GM23338 (cell line): ENCODE measurements at regions not wholly inside any gene's neighbourhood (a gene's known extent, or its start where the extent isn't known, plus 50 kb on each side); places are given as distances from the start of the nearest gene placed in this dataset.

Experiments used
- ATAC-seq: fragments of 200-7000 bp; cut with Tn5 transposase; 3 replicates; pipeline ENCODE4 v1.9.1; 2020
- DNase-seq: peaks from one replicate; pipeline ENCODE4 v3.0.0-alpha.2; 2015; ENCODE audit warnings: low spot score
- H2AFZ ChIP-seq: fragments of 200-600 bp; sonication (generic); 2 replicates; pipeline ENCODE4 v1.8.0; 2016; ENCODE audit warnings: antibody characterized with exemption, mild to moderate bottlenecking, moderate library complexity
- H3F3A ChIP-seq: fragments of 200-600 bp; sonication (generic); replicated peaks from 2 replicates; pipeline ENCODE4 v1.8.0; 2017; ENCODE audit warnings: antibody characterized with exemption, mixed run types, low read depth
- H3K27ac ChIP-seq: fragments of 200-600 bp; sonication (generic); 2 replicates; pipeline ENCODE4 v1.6.1; 2016; ENCODE audit warnings: low read depth
- H3K27me3 ChIP-seq: fragments of 200-600 bp; sonication (generic); 2 replicates; pipeline ENCODE4 v1.8.0; 2016; ENCODE audit warnings: mild to moderate bottlenecking, mixed run types, moderate library complexity; ENCODE audit not compliant: insufficient read depth
- H3K36me3 ChIP-seq: fragments of 200-600 bp; sonication (generic); 2 replicates; pipeline ENCODE4 v1.8.0; 2016; ENCODE audit warnings: mild to moderate bottlenecking; ENCODE audit not compliant: insufficient read depth
- H3K4me1 ChIP-seq: fragments of 200-600 bp; sonication (generic); 2 replicates; pipeline ENCODE4 v1.8.0; 2016; ENCODE audit warnings: mild to moderate bottlenecking, moderate library complexity; ENCODE audit not compliant: insufficient read depth
- H3K4me2 ChIP-seq: fragments of 200-600 bp; sonication (generic); 2 replicates; pipeline ENCODE4 v1.7.1; 2017; ENCODE audit warnings: mixed run types
- H3K4me3 ChIP-seq: fragments of 200-600 bp; sonication (generic); 2 replicates; pipeline ENCODE4 v1.6.1; 2016; ENCODE audit warnings: mixed run types
- H3K79me2 ChIP-seq: fragments of 200-600 bp; sonication (generic); replicated peaks from 2 replicates; pipeline ENCODE4 v1.8.0; 2017; ENCODE audit warnings: mild to moderate bottlenecking; ENCODE audit not compliant: insufficient read depth
- H3K9me2 ChIP-seq: fragments of 200-600 bp; sonication (generic); 2 replicates; pipeline ENCODE4 v1.8.0; 2017; ENCODE audit not compliant: insufficient read depth
- H4K20me1 ChIP-seq: fragments of 200-600 bp; sonication (generic); replicated peaks from 2 replicates; pipeline ENCODE4 v1.8.0; 2017; ENCODE audit warnings: mild to moderate bottlenecking; ENCODE audit not compliant: insufficient read depth
- H3K27ac Mint-ChIP-seq: 2 replicates; pipeline ENCODE4 v1.8.0; 2020; ENCODE audit warnings: inconsistent platforms, mild to moderate bottlenecking, moderate library complexity, mixed read lengths
- H3K27me3 Mint-ChIP-seq: 3 replicates; pipeline ENCODE4 v1.8.0; 2022; ENCODE audit warnings: low read depth, mild to moderate bottlenecking, moderate library complexity, mixed read lengths, inconsistent platforms; ENCODE audit not compliant: insufficient read depth, poor library complexity
- H3K36me3 Mint-ChIP-seq: 3 replicates; pipeline ENCODE4 v1.8.0; 2021; ENCODE audit warnings: low read depth, mild to moderate bottlenecking, inconsistent platforms, moderate library complexity, mixed read lengths
- H3K4me1 Mint-ChIP-seq: 3 replicates; pipeline ENCODE4 v1.8.0; 2020; ENCODE audit warnings: mild to moderate bottlenecking, inconsistent platforms, mixed read lengths
- H3K4me3 Mint-ChIP-seq: 3 replicates; pipeline ENCODE4 v1.8.0; 2021; ENCODE audit warnings: moderate library complexity, mild to moderate bottlenecking, inconsistent platforms, mixed read lengths
- H3K9me3 Mint-ChIP-seq: 3 replicates; pipeline ENCODE4 v1.8.0; 2020; ENCODE audit warnings: moderate library complexity, mild to moderate bottlenecking, inconsistent platforms, mixed read lengths
- ETS1 ChIP-seq: IDR thresholded peaks from 2 replicates; pipeline ENCODE4 v1.6.1; 2016; ENCODE audit warnings: antibody characterized with exemption
- EZH2 ChIP-seq: fragments of 200-600 bp; sonication (generic); IDR thresholded peaks from one replicate; pipeline ENCODE4 v1.8.0; 2017; ENCODE audit warnings: antibody characterized with exemption, mild to moderate bottlenecking, low read depth; ENCODE audit not compliant: unreplicated experiment
- EZH2phosphoT487 ChIP-seq: fragments of 200-600 bp; sonication (generic); IDR thresholded peaks from one replicate; pipeline ENCODE4 v1.8.1; 2018; ENCODE audit warnings: antibody characterized with exemption; ENCODE audit not compliant: unreplicated experiment
- JUNB ChIP-seq: IDR thresholded peaks from one replicate; pipeline ENCODE4 v1.6.1; 2016; ENCODE audit warnings: antibody characterized with exemption; ENCODE audit not compliant: unreplicated experiment
- NANOG ChIP-seq: IDR thresholded peaks from 2 replicates; pipeline ENCODE4 v1.6.1; 2016; ENCODE audit warnings: antibody characterized with exemption, borderline replicate concordance
- POLR2AphosphoS5 ChIP-seq: IDR thresholded peaks from 2 replicates; pipeline ENCODE4 v1.6.1; 2016; ENCODE audit warnings: antibody characterized with exemption, low read depth
- REST ChIP-seq: IDR thresholded peaks from one replicate; pipeline ENCODE4 v1.6.1; 2018; ENCODE audit warnings: antibody characterized with exemption; ENCODE audit not compliant: unreplicated experiment
- STAT1 ChIP-seq: IDR thresholded peaks from one replicate; pipeline ENCODE4 v1.6.1; 2016; ENCODE audit warnings: antibody characterized with exemption; ENCODE audit not compliant: unreplicated experiment
- ZNF114 ChIP-seq: fragments of 250-450 bp; sonication (Bioruptor Pico); IDR thresholded peaks from 2 replicates; pipeline ENCODE4 v1.5.0; 2020; ENCODE audit warnings: mild to moderate bottlenecking, moderate library complexity
- ZNF331 ChIP-seq: fragments of 250-450 bp; sonication (Bioruptor Pico); IDR thresholded peaks from 2 replicates; pipeline ENCODE4 v1.5.0; 2020; ENCODE audit warnings: low read depth, mild to moderate bottlenecking, moderate library complexity
- ZNF462 ChIP-seq: fragments of 250-450 bp; sonication (Bioruptor Pico); IDR thresholded peaks from 2 replicates; pipeline ENCODE4 v1.5.0; 2020; ENCODE audit warnings: mild to moderate bottlenecking, moderate library complexity

GRCh38 chr5:168209997-168210396 is 81.4 kb upstream of the WWC1 start (continued):
- TF ChIP-seq ETS1 (no peak), EZH2 (no peak), JUNB (no peak), POLR2AphosphoS5 (no peak)

GRCh38 chr5:168211245-168211644 is 80.2 kb upstream of the WWC1 start:
- Histone ChIP-seq H4K20me1 (no peaks in the 10 kb centered on the region), H3K9me2 (no peaks in the 10 kb centered on the region; the same call in 1 of the 2 replicates), H3K27ac (no peak overlapping the region), H3F3A (no peaks in the 10 kb centered on the region), H3K4me2 (no peak overlapping the region), H3K79me2 (no peaks in the 10 kb centered on the region), H3K27me3 (no peaks in the 10 kb centered on the region), H3K36me3 (no peaks in the 10 kb centered on the region), H3K4me1 (peaks cover 8% of the 10 kb centered on the region), H2AFZ (no peak overlapping the region), H3K4me3 (no peak overlapping the region)
- Mint-ChIP-seq H3K4me3 (no peak overlapping the region), H3K27ac (no peak overlapping the region), H3K36me3 (no peaks in the 10 kb centered on the region), H3K4me1 (peaks cover 19% of the 10 kb centered on the region), H3K9me3 (no peaks in the 10 kb centered on the region), H3K27me3 (peaks cover 11% of the 10 kb centered on the region)
- no peak for ATAC-seq
- no peak for DNase-seq
- TF ChIP-seq JUNB (no peak), ZNF114 (CRISPR knock-in tag) (no peak), EZH2 (no peak), EZH2phosphoT487 (no peak), ZNF462 (CRISPR knock-in tag) (no peak), POLR2AphosphoS5 (no peak), REST (no peak), STAT1 (no peak), NANOG (no peak), ZNF331 (no peak), ETS1 (no peak)
